Natural killer cell treated with Interleukin-12 subunit alpha and Interleukin-12 subunit beta and Interleukin-15 and Interleukin-18, amount 100 ng/mL, for 72 hours (primary cell): ENCODE measurements at regions not wholly inside any gene's neighbourhood (a gene's known extent, or its start where the extent isn't known, plus 50 kb on each side); places are given as distances from the start of the nearest gene placed in this dataset.
A peak's percentile ranks its signal among the peaks of the same experiment; 100 is the strongest.

Source experiments
- ATAC-seq, 2 donors: fragments of 150-1000 bp; cut with Tn5 transposase in 1 of 2; sonication (Bioruptor Pico), chemical (Tn5 transposase) in 1 of 2; 2 replicates each; pipeline ENCODE4 v1.10.0; 2021
- DNase-seq: peaks from one replicate; pipeline ENCODE4 v3.0.0; 2022; ENCODE audit warnings: low spot score
- H3K27ac Mint-ChIP-seq, 2 donors: 1 replicate in 1 of 2; 2 replicates in 1 of 2; pipeline ENCODE4 v1.8.0; 2022; ENCODE audit warnings: mixed read lengths in 2 of 2, mild to moderate bottlenecking in 1 of 2, moderate library complexity in 1 of 2
- H3K27me3 Mint-ChIP-seq, 2 donors: 1 replicate in 1 of 2; 2 replicates in 1 of 2; pipeline ENCODE4 v1.8.0; 2022; ENCODE audit warnings: mixed read lengths in 2 of 2
- H3K36me3 Mint-ChIP-seq: one replicate; pipeline ENCODE4 v1.8.0; 2022; ENCODE audit warnings: mixed read lengths
- H3K4me1 Mint-ChIP-seq, 2 donors: 1 replicate in 1 of 2; 2 replicates in 1 of 2; pipeline ENCODE4 v1.8.0; 2022; ENCODE audit warnings: low read depth in 2 of 2, mixed read lengths in 2 of 2, mild to moderate bottlenecking in 1 of 2
- H3K4me3 Mint-ChIP-seq: one replicate; pipeline ENCODE4 v1.8.0; 2022; ENCODE audit warnings: mixed read lengths
- H3K9me3 Mint-ChIP-seq: 2 replicates; pipeline ENCODE4 v1.8.0; 2022; ENCODE audit warnings: mixed read lengths

DNA sequence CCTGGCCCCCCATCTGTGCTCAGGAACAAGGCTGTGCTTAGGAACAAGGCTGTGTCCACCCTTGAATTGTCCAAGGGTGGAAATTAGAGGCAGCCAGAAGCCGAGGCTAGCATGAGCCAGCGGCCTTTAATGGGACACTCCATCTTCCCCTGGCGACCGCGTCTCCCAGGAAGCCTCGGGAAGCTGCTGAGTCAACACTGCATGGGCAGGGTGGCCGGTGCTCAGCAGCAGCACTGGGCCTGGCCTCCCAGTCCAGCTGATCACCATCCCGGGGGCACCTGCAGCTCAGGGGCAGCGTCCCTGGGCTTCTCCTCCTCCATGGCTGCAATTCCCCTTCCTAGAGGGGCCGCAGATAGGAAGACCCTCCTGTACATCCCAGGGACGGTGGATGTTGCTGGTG, 180.8 kb downstream of the ENGASE start:
- no peak for ATAC-seq
- no peak overlapping the region for H3K27ac Mint-ChIP-seq

GRCh38 chr17:79255046-79255445, 180.4 kb downstream of the ENGASE start:
- ATAC-seq (no peak), DNase-seq (no peak)
- no peak overlapping the region for H3K4me3 Mint-ChIP-seq
- H3K36me3 Mint-ChIP-seq, result no peaks in the 10 kb centered on the region
- H3K4me1 Mint-ChIP-seq, result no peaks in the 10 kb centered on the region
- H3K9me3 Mint-ChIP-seq, result no peaks in the 10 kb centered on the region
- H3K27me3 Mint-ChIP-seq, result peaks cover 9 to 16% of the 10 kb centered on the region in 2 donors
- H3K27ac Mint-ChIP-seq, result no peak overlapping the region

More for the DNA sequence above, 180.8 kb downstream of the ENGASE start:
- Mint-ChIP-seq H3K4me3 (no peak overlapping the region), H3K4me1 (no peaks in the 10 kb centered on the region), H3K9me3 (no peaks in the 10 kb centered on the region), H3K36me3 (no peaks in the 10 kb centered on the region), H3K27me3 (peaks cover 9 to 16% of the 10 kb centered on the region in 2 donors)
- DNase-seq, result no peak

- Mint-ChIP-seq H3K4me3 (no peak overlapping the region), H3K9me3 (no peaks in the 10 kb centered on the region), H3K27me3 (peaks cover 9 to 23% of the 10 kb centered on the region in 2 donors)
Observed at GRCh38 chr17:79252886-79253285, 178.3 kb downstream of the ENGASE start.

DNA sequence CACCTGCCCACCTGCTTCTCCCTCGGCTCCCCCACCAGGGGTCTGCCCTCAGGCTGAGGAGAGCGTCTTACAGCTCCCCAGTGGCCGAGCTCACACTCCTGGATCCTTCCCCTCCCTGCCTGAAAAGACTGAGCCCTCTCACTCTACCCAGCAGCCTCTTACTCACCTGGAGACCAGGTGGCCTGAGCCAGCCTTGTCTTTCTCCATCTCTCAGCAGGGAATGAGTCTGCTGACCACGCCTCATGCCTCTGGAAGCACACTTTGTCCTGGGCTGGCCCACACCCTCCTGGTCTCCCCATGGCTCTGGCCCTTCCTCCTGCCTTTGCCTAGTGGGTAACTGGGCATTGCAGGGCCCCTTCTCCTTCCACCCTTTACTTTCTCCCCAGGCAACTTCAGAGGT, 177.2 kb downstream of the ENGASE start:
- ATAC-seq, result peak in 1 of 2 donors; percentile 25
- Mint-ChIP-seq H3K36me3 (no peaks in the 10 kb centered on the region), H3K9me3 (no peaks in the 10 kb centered on the region), H3K27me3 (peaks cover 9 to 23% of the 10 kb centered on the region in 2 donors), H3K4me3 (no peak overlapping the region), H3K4me1 (no peaks in the 10 kb centered on the region), H3K27ac (no peak overlapping the region)
- DNase-seq, result no peak

More at GRCh38 chr17:79252886-79253285, 178.3 kb downstream of the ENGASE start:
- Mint-ChIP-seq H3K27ac (no peak overlapping the region), H3K36me3 (no peaks in the 10 kb centered on the region), H3K4me1 (no peaks in the 10 kb centered on the region)
- DNase-seq (no peak), ATAC-seq (no peak)

GRCh38 chr17:79249929-79250521, 175.4 kb downstream of the ENGASE start:
- Mint-ChIP-seq H3K9me3 (no peaks in the 10 kb centered on the region), H3K4me3 (no peak overlapping the region), H3K36me3 (no peaks in the 10 kb centered on the region), H3K27ac (no peak overlapping the region), H3K4me1 (no peaks in the 10 kb centered on the region), H3K27me3 (peaks cover 7 to 23% of the 10 kb centered on the region in 2 donors)
- ATAC-seq (no peak), DNase-seq (no peak)

GRCh38 chr17:79248843-79249493, 174.3 kb downstream of the ENGASE start:
- Mint-ChIP-seq H3K9me3 (no peaks in the 10 kb centered on the region), H3K27ac (no peak overlapping the region), H3K4me1 (no peaks in the 10 kb centered on the region), H3K4me3 (no peak overlapping the region), H3K27me3 (peaks cover 7 to 23% of the 10 kb centered on the region in 2 donors), H3K36me3 (no peaks in the 10 kb centered on the region)
- ATAC-seq, result no peak
- DNase-seq, result no peak

DNA sequence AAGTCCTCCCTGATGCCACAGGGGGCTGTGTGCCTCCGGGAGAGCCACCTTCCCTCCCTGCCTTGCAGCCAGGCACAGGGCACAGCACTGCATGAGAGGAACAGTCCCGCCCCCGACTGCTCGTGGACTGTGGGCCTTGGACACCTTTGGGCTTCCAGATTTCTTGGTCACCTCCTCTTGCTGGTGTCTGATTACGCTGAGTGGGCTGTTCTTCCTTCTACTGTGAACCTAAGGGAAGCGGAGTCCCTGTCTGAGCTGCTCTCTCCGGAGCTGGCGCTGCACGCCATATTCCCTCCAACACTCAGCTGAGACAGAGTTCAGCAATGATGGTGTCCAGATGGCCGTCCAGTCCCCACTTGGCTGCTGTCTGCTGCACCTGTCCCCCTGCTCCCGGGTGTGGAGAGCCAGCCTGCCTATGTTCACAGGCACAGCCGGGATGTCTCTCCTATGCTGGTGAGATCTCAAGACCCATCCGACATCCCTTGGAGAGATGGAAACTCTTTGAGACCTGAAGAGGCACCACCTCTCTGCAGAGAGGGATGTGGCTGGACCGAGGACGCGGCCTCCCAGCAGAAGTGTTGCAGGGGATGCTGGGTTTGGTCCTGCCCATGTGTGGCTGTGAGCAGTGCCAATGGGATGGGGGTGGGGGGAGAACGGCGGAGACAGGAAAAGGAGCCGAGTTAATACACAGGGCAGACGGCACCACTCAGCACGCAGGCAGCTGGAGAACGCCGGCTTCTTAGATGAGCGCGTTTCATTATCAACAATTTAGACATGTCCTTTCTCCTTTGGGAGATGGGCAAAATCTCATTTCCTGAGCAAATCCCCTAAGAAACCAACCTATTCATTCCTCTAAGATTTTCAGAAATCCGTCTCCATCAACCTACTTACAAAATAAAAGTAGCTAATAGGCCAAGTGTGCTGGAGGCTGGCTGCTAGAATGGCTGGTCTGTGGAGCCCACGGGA, 171.9 kb downstream of the ENGASE start:
- no peaks in the 10 kb centered on the region for H3K4me1 Mint-ChIP-seq
- H3K4me3 Mint-ChIP-seq, result no peak overlapping the region
- H3K27ac Mint-ChIP-seq, result no peak overlapping the region
- no peaks in the 10 kb centered on the region for H3K9me3 Mint-ChIP-seq
- ATAC-seq (no peak), DNase-seq (no peak)
- peaks cover 3 to 15% of the 10 kb centered on the region in 2 donors for H3K27me3 Mint-ChIP-seq
- H3K36me3 Mint-ChIP-seq, result no peaks in the 10 kb centered on the region

DNA sequence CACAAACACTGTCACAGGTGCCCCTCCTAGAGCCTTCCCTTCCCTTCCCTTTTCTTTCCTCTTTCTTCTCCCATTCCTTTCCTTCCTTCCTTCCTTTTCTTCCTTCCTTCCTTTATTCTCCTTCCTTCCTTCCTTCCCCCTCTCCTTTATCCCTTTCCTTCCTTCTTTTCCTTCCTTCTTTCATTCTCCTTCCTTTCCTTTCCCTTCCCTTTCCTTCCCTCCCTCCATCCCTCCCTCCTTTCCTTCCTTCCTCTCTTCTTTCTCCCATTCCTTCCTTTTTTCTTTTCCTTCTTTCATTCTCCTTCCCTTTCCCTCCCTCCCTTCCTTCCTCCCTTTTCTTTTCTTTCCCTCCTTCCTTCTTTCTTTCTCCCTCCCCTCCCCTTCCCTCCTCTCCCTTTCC, 170.0 kb downstream of the ENGASE start:
- H3K9me3 Mint-ChIP-seq, result no peaks in the 10 kb centered on the region
- no peak for DNase-seq
- H3K27ac Mint-ChIP-seq, result no peak overlapping the region
- no peaks in the 10 kb centered on the region for H3K36me3 Mint-ChIP-seq
- peaks cover 0 to 4% of the 10 kb centered on the region in 2 donors for H3K27me3 Mint-ChIP-seq
- no peaks in the 10 kb centered on the region for H3K4me1 Mint-ChIP-seq
- no peak overlapping the region for H3K4me3 Mint-ChIP-seq
- ATAC-seq, result no peak

- H3K27me3 Mint-ChIP-seq, result no peaks in the 10 kb centered on the region
- ATAC-seq (no peak), DNase-seq (no peak)
- no peaks in the 10 kb centered on the region for H3K36me3 Mint-ChIP-seq
- H3K4me1 Mint-ChIP-seq, result no peaks in the 10 kb centered on the region
- no peak overlapping the region for H3K27ac Mint-ChIP-seq
- no peaks in the 10 kb centered on the region for H3K9me3 Mint-ChIP-seq
- H3K4me3 Mint-ChIP-seq, result no peak overlapping the region
Observed at GRCh38 chr17:79243996-79244395, 169.4 kb downstream of the ENGASE start.

DNA sequence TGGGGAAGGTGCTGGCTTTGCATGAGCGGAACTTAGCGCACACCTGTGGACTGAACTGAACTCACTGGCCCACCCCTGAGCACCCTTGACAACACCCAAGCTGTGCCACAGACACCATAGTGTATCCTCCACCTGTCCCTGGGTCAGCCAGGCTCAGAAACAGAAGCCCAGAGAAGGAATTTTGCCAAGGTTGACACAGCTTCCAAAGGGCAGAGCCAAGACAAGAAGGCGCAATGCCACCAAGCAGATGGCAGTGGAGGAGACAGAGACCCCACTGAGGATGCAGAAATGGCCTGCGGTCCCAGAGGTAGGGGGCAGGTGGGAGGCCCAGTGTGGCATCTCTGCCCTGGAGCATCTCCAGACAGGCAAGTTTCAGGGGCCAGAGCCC, 169.0 kb downstream of the ENGASE start:
- Mint-ChIP-seq H3K4me1 (no peaks in the 10 kb centered on the region), H3K27ac (no peak overlapping the region), H3K27me3 (no peaks in the 10 kb centered on the region), H3K36me3 (no peaks in the 10 kb centered on the region), H3K9me3 (no peaks in the 10 kb centered on the region), H3K4me3 (no peak overlapping the region)
- no peak for DNase-seq
- no peak for ATAC-seq

GRCh38 chr17:79242873-79243602, 168.4 kb downstream of the ENGASE start:
- no peaks in the 10 kb centered on the region for H3K4me1 Mint-ChIP-seq
- ATAC-seq, result peak in 1 of 2 donors; percentile 28
- H3K36me3 Mint-ChIP-seq, result no peaks in the 10 kb centered on the region
- no peak overlapping the region for H3K4me3 Mint-ChIP-seq
- no peaks in the 10 kb centered on the region for H3K9me3 Mint-ChIP-seq
- H3K27me3 Mint-ChIP-seq, result no peaks in the 10 kb centered on the region
- H3K27ac Mint-ChIP-seq, result no peak overlapping the region
- no peak for DNase-seq

GRCh38 chr17:79242393-79242792, 167.8 kb downstream of the ENGASE start:
- Mint-ChIP-seq H3K4me1 (no peaks in the 10 kb centered on the region), H3K4me3 (no peak overlapping the region), H3K27ac (no peak overlapping the region), H3K9me3 (no peaks in the 10 kb centered on the region), H3K27me3 (no peaks in the 10 kb centered on the region), H3K36me3 (no peaks in the 10 kb centered on the region)
- peak in 1 of 2 donors; percentile 15 for ATAC-seq
- DNase-seq, result no peak

- no peak for DNase-seq
- Mint-ChIP-seq H3K4me3 (no peak overlapping the region), H3K27me3 (no peaks in the 10 kb centered on the region), H3K4me1 (no peaks in the 10 kb centered on the region), H3K27ac (no peak overlapping the region), H3K36me3 (no peaks in the 10 kb centered on the region), H3K9me3 (no peaks in the 10 kb centered on the region)
- no peak for ATAC-seq
Observed at GRCh38 chr17:79241616-79242015, 167.0 kb downstream of the ENGASE start.
